ENCODE measurements at regions not wholly inside any gene's neighbourhood (a gene's known extent, or its start where the extent isn't known, plus 50 kb on each side); places are given as distances from the start of the nearest gene placed in this dataset.

GRCh38 chr10:31741473-31741872 is 187.2 kb downstream of the ARHGAP12 start:
- Histone ChIP-seq H3K27ac (ENCODE audit: low read length) (no peak overlapping the region), H3K9me3 (ENCODE audit: control insufficient read depth, insufficient read depth, low read depth, low read length) (no peaks in the 10 kb centered on the region), H3K36me3 (ENCODE audit: control insufficient read depth, insufficient read depth, low read length) (no peaks in the 10 kb centered on the region), H3K4me3 (ENCODE audit: low read depth in 2 of 2, low read length in 2 of 2) (no peak overlapping the region), H3K27me3 (ENCODE audit: control insufficient read depth, insufficient read depth, low read length) (no peaks in the 10 kb centered on the region), H3K4me1 (ENCODE audit: control insufficient read depth, insufficient read depth, low read length) (no peaks in the 10 kb centered on the region; the same call in 1 of the 2 replicates)
- TF ChIP-seq SIN3A (IDR thresholded peaks at IDR 0.05; ENCODE audit: borderline replicate concordance, insufficient read depth, low read depth, low read length) (no peak), TCF7L2 (IDR thresholded peaks at IDR 0.05; ENCODE audit: low read depth, low read length) (no peak), POLR2AphosphoS5 (IDR thresholded peaks at IDR 0.05; ENCODE audit: low read depth, low read length) (no peak)
- TF ChIP-seq, protein P1, sequence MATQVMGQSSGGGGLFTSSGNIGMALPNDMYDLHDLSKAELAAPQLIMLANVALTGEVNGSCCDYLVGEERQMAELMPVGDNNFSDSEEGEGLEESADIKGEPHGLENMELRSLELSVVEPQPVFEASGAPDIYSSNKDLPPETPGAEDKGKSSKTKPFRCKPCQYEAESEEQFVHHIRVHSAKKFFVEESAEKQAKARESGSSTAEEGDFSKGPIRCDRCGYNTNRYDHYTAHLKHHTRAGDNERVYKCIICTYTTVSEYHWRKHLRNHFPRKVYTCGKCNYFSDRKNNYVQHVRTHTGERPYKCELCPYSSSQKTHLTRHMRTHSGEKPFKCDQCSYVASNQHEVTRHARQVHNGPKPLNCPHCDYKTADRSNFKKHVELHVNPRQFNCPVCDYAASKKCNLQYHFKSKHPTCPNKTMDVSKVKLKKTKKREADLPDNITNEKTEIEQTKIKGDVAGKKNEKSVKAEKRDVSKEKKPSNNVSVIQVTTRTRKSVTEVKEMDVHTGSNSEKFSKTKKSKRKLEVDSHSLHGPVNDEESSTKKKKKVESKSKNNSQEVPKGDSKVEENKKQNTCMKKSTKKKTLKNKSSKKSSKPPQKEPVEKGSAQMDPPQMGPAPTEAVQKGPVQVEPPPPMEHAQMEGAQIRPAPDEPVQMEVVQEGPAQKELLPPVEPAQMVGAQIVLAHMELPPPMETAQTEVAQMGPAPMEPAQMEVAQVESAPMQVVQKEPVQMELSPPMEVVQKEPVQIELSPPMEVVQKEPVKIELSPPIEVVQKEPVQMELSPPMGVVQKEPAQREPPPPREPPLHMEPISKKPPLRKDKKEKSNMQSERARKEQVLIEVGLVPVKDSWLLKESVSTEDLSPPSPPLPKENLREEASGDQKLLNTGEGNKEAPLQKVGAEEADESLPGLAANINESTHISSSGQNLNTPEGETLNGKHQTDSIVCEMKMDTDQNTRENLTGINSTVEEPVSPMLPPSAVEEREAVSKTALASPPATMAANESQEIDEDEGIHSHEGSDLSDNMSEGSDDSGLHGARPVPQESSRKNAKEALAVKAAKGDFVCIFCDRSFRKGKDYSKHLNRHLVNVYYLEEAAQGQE (IDR thresholded peaks at IDR 0.05; ENCODE audit: insufficient read depth in 1 of 2, low read depth in 2 of 2, low read length in 1 of 2): no peak
- TF ChIP-seq, protein P2, sequence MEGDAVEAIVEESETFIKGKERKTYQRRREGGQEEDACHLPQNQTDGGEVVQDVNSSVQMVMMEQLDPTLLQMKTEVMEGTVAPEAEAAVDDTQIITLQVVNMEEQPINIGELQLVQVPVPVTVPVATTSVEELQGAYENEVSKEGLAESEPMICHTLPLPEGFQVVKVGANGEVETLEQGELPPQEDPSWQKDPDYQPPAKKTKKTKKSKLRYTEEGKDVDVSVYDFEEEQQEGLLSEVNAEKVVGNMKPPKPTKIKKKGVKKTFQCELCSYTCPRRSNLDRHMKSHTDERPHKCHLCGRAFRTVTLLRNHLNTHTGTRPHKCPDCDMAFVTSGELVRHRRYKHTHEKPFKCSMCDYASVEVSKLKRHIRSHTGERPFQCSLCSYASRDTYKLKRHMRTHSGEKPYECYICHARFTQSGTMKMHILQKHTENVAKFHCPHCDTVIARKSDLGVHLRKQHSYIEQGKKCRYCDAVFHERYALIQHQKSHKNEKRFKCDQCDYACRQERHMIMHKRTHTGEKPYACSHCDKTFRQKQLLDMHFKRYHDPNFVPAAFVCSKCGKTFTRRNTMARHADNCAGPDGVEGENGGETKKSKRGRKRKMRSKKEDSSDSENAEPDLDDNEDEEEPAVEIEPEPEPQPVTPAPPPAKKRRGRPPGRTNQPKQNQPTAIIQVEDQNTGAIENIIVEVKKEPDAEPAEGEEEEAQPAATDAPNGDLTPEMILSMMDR (IDR thresholded peaks at IDR 0.05): no peak
- DNase-seq (ENCODE audit: low read depth, low spot score) (no peak), ATAC-seq (no peak)
- intact Hi-C loops (cut with micrococcal nuclease; ENCODE audit: unreplicated experiment): no loop called here
- POLR2A ChIA-PET: interaction anchor here (0.7 kb wide), 1 partner anchor 13 kb away, joined by 6 read pairs; no protein-coding TSS in a partner anchor
- in situ Hi-C loops (cut with HindIII; ENCODE audit: low pct_unique_long_range_greater_than_20kb, low sequenced_read_pairs): no loop called here
- no TSS peak for BruUV-seq (replicated peaks)
- CTCF ChIA-PET: no interaction called here

- Histone ChIP-seq H3K36me3 (ENCODE audit: control insufficient read depth, insufficient read depth, low read length) (no peaks in the 10 kb centered on the region), H3K4me1 (ENCODE audit: control insufficient read depth, insufficient read depth, low read length) (no peaks in the 10 kb centered on the region), H3K4me3 (ENCODE audit: low read depth in 2 of 2, low read length in 2 of 2) (no peak overlapping the region), H3K27me3 (ENCODE audit: control insufficient read depth, insufficient read depth, low read length) (no peaks in the 10 kb centered on the region), H3K27ac (ENCODE audit: low read length) (no peak overlapping the region), H3K9me3 (ENCODE audit: control insufficient read depth, insufficient read depth, low read depth, low read length) (no peaks in the 10 kb centered on the region)
- in situ Hi-C loops (cut with HindIII; ENCODE audit: low pct_unique_long_range_greater_than_20kb, low sequenced_read_pairs): no loop called here
- CTCF ChIA-PET: no interaction called here
- ATAC-seq: no peak
- TF ChIP-seq SIN3A (IDR thresholded peaks at IDR 0.05; ENCODE audit: borderline replicate concordance, insufficient read depth, low read depth, low read length): no peak
- TF ChIP-seq, protein P1 (IDR thresholded peaks at IDR 0.05; ENCODE audit: insufficient read depth in 1 of 2, low read depth in 2 of 2, low read length in 1 of 2): no peak
- no peak for TF ChIP-seq POLR2AphosphoS5 (IDR thresholded peaks at IDR 0.05; ENCODE audit: low read depth, low read length)
- no peak for TF ChIP-seq TCF7L2 (IDR thresholded peaks at IDR 0.05; ENCODE audit: low read depth, low read length)
- TF ChIP-seq, protein P2 (IDR thresholded peaks at IDR 0.05): no peak
- intact Hi-C loops (cut with micrococcal nuclease; ENCODE audit: unreplicated experiment): no loop called here
- no TSS peak for BruUV-seq (replicated peaks)
- POLR2A ChIA-PET: no interaction called here
- DNase-seq (ENCODE audit: low read depth, low spot score): no peak
Measured at GRCh38 chr10:31739711-31740110, 188.9 kb downstream of the ARHGAP12 start.
